Panc1 (cell line): ENCODE measurements at regions not wholly inside any gene's neighbourhood (a gene's known extent, or its start where the extent isn't known, plus 50 kb on each side); places are given as distances from the start of the nearest gene placed in this dataset.

ENCODE experiments used
- POLR2AphosphoS5 ChIP-seq: IDR thresholded peaks from 2 replicates; pipeline ENCODE4 v1.6.1; 2012; ENCODE audit warnings: mild to moderate bottlenecking, low read depth, low read length, moderate library complexity
- TF ChIP-seq, protein P1 (sequence below): fragments of 450-650 bp; IDR thresholded peaks from 2 replicates; pipeline ENCODE4 v1.5.1; 2017; ENCODE audit warnings: mild to moderate bottlenecking

DNA sequence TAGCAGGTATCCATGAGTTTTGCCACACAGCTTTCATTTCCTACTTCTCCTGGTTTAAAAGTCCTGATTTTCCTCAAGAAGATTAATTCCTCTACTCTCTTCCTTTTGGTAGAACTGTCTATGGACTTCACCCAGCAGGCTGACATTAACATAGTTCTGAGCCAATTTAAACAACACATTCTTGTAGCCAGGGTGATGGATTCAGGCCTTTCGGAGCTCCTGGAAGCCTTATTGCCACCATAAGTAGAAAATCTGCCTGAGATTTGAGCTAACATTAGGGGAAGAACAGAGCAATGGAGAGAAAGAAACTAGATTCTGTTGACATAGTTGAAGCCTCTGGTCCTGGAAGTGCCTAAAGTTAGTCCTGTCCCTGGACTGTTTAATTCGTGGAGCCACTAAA lies 449.8 kb downstream of the TAFA4 start:
- TF ChIP-seq, protein P1, sequence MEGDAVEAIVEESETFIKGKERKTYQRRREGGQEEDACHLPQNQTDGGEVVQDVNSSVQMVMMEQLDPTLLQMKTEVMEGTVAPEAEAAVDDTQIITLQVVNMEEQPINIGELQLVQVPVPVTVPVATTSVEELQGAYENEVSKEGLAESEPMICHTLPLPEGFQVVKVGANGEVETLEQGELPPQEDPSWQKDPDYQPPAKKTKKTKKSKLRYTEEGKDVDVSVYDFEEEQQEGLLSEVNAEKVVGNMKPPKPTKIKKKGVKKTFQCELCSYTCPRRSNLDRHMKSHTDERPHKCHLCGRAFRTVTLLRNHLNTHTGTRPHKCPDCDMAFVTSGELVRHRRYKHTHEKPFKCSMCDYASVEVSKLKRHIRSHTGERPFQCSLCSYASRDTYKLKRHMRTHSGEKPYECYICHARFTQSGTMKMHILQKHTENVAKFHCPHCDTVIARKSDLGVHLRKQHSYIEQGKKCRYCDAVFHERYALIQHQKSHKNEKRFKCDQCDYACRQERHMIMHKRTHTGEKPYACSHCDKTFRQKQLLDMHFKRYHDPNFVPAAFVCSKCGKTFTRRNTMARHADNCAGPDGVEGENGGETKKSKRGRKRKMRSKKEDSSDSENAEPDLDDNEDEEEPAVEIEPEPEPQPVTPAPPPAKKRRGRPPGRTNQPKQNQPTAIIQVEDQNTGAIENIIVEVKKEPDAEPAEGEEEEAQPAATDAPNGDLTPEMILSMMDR, result no peak
- no peak for TF ChIP-seq POLR2AphosphoS5
